Left ventricle myocardium inferior (tissue), 1 donor: ENCODE measurements at regions not wholly inside any gene's neighbourhood (a gene's known extent, or its start where the extent isn't known, plus 50 kb on each side); places are given as distances from the start of the nearest gene placed in this dataset.

ENCODE experiments used
- DNase-seq: peaks from one replicate; pipeline ENCODE4 v3.0.0-alpha.2; 2020
- H3K27ac ChIP-seq: fragments of 200-600 bp; replicated peaks from 2 replicates; pipeline ENCODE4 v1.8.0; 2021
- H3K27me3 ChIP-seq: fragments of 200-600 bp; 2 replicates; pipeline ENCODE4 v1.8.0; 2021; ENCODE audit warnings: low read depth
- H3K36me3 ChIP-seq: fragments of 200-600 bp; 2 replicates; pipeline ENCODE4 v1.8.0; 2021
- H3K4me1 ChIP-seq: fragments of 200-600 bp; 2 replicates; pipeline ENCODE4 v1.8.0; 2021
- H3K4me3 ChIP-seq: fragments of 200-600 bp; 2 replicates; pipeline ENCODE4 v1.8.0; 2021; ENCODE audit warnings: mild to moderate bottlenecking, moderate library complexity
- H3K9me3 ChIP-seq: fragments of 200-600 bp; replicated peaks from 2 replicates; pipeline ENCODE4 v1.8.0; 2021
- intact Hi-C: fragments of 100-400 bp; cut with micrococcal nuclease; formaldehyde crosslinking; loops from one replicate; pipeline ENCODE4 v1.11.0; 2022
- TF ChIP-seq, protein P1 (sequence below): fragments of 200-600 bp; IDR thresholded peaks from 2 replicates; pipeline ENCODE4 v1.8.0; 2021; ENCODE audit warnings: antibody characterized with exemption, mild to moderate bottlenecking, borderline replicate concordance
- donor health status: DM: no; HTN: yes; CAD: no; lungs with severe emphysema.

DNA sequence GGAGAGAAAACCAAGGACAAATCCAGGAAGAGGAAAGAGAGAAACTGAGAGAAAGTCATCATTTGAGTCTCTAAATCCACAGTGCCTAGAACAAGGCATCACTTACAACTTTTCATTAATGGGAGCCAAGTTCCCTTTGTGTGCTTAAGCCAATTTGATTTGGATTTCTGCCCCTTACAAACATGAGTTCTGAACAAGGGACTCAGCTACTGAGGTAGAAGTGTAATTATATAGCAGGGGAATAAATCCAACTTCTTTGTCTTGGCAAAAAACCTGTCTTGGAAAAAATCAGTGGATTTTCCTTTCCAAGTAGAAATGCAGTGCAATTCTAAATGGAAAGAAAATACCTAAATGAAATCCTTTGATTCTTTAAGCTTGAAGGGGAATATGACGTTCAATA lies 307.2 kb upstream of the CNTN3 start:
- no peak for DNase-seq
- Histone ChIP-seq H3K9me3 (no peaks in the 10 kb centered on the region), H3K4me1 (no peaks in the 10 kb centered on the region), H3K27ac (no peak overlapping the region), H3K4me3 (no peak overlapping the region), H3K36me3 (no peaks in the 10 kb centered on the region), H3K27me3 (no peaks in the 10 kb centered on the region)
- TF ChIP-seq, protein P1, sequence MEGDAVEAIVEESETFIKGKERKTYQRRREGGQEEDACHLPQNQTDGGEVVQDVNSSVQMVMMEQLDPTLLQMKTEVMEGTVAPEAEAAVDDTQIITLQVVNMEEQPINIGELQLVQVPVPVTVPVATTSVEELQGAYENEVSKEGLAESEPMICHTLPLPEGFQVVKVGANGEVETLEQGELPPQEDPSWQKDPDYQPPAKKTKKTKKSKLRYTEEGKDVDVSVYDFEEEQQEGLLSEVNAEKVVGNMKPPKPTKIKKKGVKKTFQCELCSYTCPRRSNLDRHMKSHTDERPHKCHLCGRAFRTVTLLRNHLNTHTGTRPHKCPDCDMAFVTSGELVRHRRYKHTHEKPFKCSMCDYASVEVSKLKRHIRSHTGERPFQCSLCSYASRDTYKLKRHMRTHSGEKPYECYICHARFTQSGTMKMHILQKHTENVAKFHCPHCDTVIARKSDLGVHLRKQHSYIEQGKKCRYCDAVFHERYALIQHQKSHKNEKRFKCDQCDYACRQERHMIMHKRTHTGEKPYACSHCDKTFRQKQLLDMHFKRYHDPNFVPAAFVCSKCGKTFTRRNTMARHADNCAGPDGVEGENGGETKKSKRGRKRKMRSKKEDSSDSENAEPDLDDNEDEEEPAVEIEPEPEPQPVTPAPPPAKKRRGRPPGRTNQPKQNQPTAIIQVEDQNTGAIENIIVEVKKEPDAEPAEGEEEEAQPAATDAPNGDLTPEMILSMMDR = no peak
- intact Hi-C loops = no loop called here

DNA sequence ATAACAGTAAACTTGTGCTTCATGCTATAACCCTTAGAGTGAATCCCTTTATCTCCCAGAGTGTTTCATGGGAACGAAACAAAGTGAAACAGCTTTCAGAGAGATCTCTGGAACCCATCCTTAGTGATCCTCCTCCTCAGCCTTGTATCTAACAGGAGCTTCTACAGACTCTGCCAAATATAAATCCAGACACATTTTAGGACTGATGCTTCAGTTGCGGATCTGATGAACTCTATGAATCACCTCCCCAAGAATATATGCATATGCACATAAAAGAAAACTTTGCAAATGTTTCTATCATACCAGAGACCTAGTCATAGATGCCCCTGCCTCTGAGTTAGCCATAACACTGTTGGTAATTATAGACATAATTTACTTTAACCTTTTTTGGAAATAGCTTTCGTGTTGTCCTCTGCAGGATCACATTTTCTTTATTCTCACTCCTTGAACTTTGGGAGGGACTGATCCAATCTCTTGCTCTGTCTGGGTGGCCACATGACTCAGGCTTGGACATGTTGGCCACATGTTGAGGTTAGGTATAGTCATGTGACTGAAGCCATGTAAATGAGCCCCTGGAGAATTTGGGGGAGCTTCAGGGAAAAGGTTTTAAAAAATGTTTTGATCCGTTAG lies 306.4 kb upstream of the CNTN3 start:
- H3K4me3 ChIP-seq = no peak overlapping the region
- TF ChIP-seq, protein P1 = no peak
- H3K9me3 ChIP-seq = no peaks in the 10 kb centered on the region
- no peaks in the 10 kb centered on the region for H3K36me3 ChIP-seq
- H3K27me3 ChIP-seq = no peaks in the 10 kb centered on the region
- intact Hi-C loops = no loop called here
- DNase-seq = no peak
- no peaks in the 10 kb centered on the region for H3K4me1 ChIP-seq
- H3K27ac ChIP-seq = no peak overlapping the region

DNA sequence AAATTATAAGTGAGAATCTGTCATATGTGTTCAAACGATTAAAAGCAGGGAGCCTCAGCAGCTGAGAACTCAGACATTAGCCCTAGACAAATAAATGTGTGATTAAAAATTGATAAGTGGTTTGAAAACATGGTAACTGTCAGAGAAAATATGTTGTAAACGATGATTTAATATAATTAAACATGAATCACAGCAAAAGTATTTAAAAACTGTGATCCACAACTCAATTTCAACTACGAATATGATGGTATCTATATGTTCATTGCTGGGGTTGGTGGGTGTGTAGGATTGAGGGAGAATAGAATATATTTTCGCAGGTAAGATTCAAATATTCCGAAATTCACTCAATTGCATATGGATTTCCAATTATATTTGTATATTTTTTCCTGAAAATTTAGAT lies 302.2 kb upstream of the CNTN3 start:
- Histone ChIP-seq H3K9me3 (no peaks in the 10 kb centered on the region), H3K27ac (no peak overlapping the region), H3K4me3 (no peak overlapping the region), H3K4me1 (no peaks in the 10 kb centered on the region), H3K27me3 (no peaks in the 10 kb centered on the region), H3K36me3 (no peaks in the 10 kb centered on the region)
- intact Hi-C loops = no loop called here
- TF ChIP-seq, protein P1 = no peak
- DNase-seq = no peak

DNA sequence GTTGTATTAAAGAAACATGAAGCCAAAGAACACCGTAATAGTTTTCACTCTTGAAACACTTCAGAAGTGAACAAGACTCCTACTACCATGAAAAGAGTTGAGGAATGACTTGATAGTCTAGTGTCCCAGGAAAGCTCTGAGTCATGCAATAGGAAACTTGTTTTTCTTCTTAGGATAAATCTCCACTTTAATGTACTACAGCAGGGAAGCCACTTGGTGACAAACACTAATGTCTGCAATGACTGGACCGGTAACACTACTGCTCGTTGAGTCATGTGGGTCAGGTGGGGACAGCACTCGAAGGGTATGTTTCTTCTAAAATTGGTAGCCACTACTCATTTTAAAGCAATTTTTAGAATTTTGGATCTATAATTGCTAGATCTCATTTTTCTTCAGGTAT lies 291.7 kb upstream of the CNTN3 start:
- H3K9me3 ChIP-seq = peaks cover 8% of the 10 kb centered on the region
- H3K27me3 ChIP-seq = no peaks in the 10 kb centered on the region
- no peak overlapping the region for H3K27ac ChIP-seq
- H3K36me3 ChIP-seq = no peaks in the 10 kb centered on the region
- TF ChIP-seq, protein P1 = no peak
- H3K4me1 ChIP-seq = no peaks in the 10 kb centered on the region
- no peak for DNase-seq
- H3K4me3 ChIP-seq = no peak overlapping the region
- intact Hi-C loops = no loop called here

DNA sequence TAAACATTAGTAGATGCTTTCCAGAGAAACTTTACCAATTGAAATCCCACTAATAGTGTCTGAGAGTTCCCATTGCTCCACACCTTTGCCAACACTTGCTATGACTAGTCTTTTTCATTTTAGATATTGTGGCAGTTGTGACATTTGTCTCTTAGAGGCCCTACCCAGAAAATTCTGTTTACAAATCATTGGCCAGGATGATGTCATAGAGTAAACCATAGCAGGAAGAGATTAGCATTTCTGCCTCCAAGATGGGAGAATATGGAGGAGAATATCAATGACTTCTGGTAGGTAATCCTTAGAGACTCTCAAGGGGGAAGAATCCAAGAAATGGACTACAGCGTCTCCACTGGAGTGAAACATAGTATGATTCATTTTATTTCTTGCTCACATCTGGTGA lies 291.0 kb upstream of the CNTN3 start:
- H3K27ac ChIP-seq = no peak overlapping the region
- H3K36me3 ChIP-seq = no peaks in the 10 kb centered on the region

More for the DNA sequence above, 291.0 kb upstream of the CNTN3 start:
- intact Hi-C loops = no loop called here
- H3K4me3 ChIP-seq = no peak overlapping the region
- H3K27me3 ChIP-seq = no peaks in the 10 kb centered on the region
- H3K9me3 ChIP-seq = peaks cover 8% of the 10 kb centered on the region
- no peaks in the 10 kb centered on the region for H3K4me1 ChIP-seq
- DNase-seq = no peak
- TF ChIP-seq, protein P1 = no peak
